IMR-90 (cell line): ENCODE measurements at regions not wholly inside any gene's neighbourhood (a gene's known extent, or its start where the extent isn't known, plus 50 kb on each side); places are given as distances from the start of the nearest gene placed in this dataset.

Source experiments
- ATAC-seq: fragments of 200-7000 bp; cut with Tn5 transposase; 2 replicates; pipeline ENCODE4 v1.9.1; 2020; ENCODE audit warnings: low read depth, mild to moderate bottlenecking, moderate library complexity
- BruUV-seq: library from RNA; stranded (reverse); fragments of 400-500 nt; replicated peaks from 2 replicates; lab custom pipeline; 2021; lab: Mats Ljungman, UMichigan
- CTCF ChIA-PET: fragments of 300-600 bp; formaldehyde crosslinking; extraction: SDS; loops from one replicate; lab custom pipeline; 2021; ENCODE audit warnings: antibody characterized with exemption; lab: Yijun Ruan, JAX
- POLR2A ChIA-PET: fragments of 300-600 bp; sonication (Branson Sonifier 250); formaldehyde crosslinking; loops from one replicate; lab custom pipeline; 2022; ENCODE audit warnings: antibody characterized with exemption; ENCODE audit not compliant: unreplicated experiment; lab: Charles Lee
- DNase-seq: peaks from one replicate; pipeline ENCODE4 v3.0.0; 2013
- H2AFZ ChIP-seq: replicated peaks from 2 replicates; pipeline ENCODE3; 2013; ENCODE audit warnings: low read length, mild to moderate bottlenecking; ENCODE audit not compliant: poor library complexity
- H2AK5ac ChIP-seq: 2 replicates; pipeline ENCODE4 v1.6.1; 2013; ENCODE audit warnings: low read depth, low read length, inconsistent platforms
- H2AK9ac ChIP-seq: replicated peaks from 2 replicates; pipeline ENCODE3; 2013; ENCODE audit warnings: mild to moderate bottlenecking, low read depth, low read length, moderate library complexity; ENCODE audit not compliant: poor library complexity
- H2BK120ac ChIP-seq: 2 replicates; pipeline ENCODE4 v1.6.1; 2013; ENCODE audit warnings: low read depth, low read length, inconsistent platforms
- H2BK15ac ChIP-seq: 3 replicates; pipeline ENCODE4 v1.6.1; 2013; ENCODE audit warnings: low read depth, low read length, inconsistent platforms
- H2BK20ac ChIP-seq: 2 replicates; pipeline ENCODE4 v1.6.1; 2013; ENCODE audit warnings: low read depth, mild to moderate bottlenecking, inconsistent platforms, low read length, moderate library complexity
- H2BK5ac ChIP-seq: 2 replicates; pipeline ENCODE4 v1.6.1; 2013; ENCODE audit warnings: mild to moderate bottlenecking, low read depth, low read length, inconsistent platforms; ENCODE audit not compliant: poor library complexity, severe bottlenecking
- H3K14ac ChIP-seq: replicated peaks from 2 replicates; pipeline ENCODE4 v1.6.1; 2013; ENCODE audit warnings: low read depth, low read length, inconsistent platforms
- H3K18ac ChIP-seq: 2 replicates; pipeline ENCODE4 v1.6.1; 2013; ENCODE audit warnings: low read depth, low read length, control low read depth
- H3K23ac ChIP-seq: 2 replicates; pipeline ENCODE4 v1.6.1; 2013; ENCODE audit warnings: low read depth, low read length, inconsistent platforms
- H3K27ac ChIP-seq: 2 replicates; pipeline ENCODE4 v1.5.1; 2013; ENCODE audit warnings: mild to moderate bottlenecking, control low read depth, low read length; ENCODE audit not compliant: insufficient read depth
- H3K27me3 ChIP-seq: 2 replicates; pipeline ENCODE4 v1.6.1; 2013; ENCODE audit warnings: low read length; ENCODE audit not compliant: control insufficient read depth, insufficient read depth
- H3K36me3 ChIP-seq: 2 replicates; pipeline ENCODE4 v1.6.1; 2013; ENCODE audit warnings: low read length, mixed read lengths; ENCODE audit not compliant: control insufficient read depth, insufficient read depth
- H3K4ac ChIP-seq: 2 replicates; pipeline ENCODE4 v1.6.1; 2013; ENCODE audit warnings: low read depth, low read length, inconsistent platforms
- H3K4me1 ChIP-seq: 2 replicates; pipeline ENCODE4 v1.6.1; 2013; ENCODE audit warnings: low read length, mixed read lengths; ENCODE audit not compliant: control insufficient read depth, insufficient read depth
- H3K4me2 ChIP-seq: 2 replicates; pipeline ENCODE4 v1.6.1; 2013; ENCODE audit warnings: low read depth, mild to moderate bottlenecking, control low read depth, low read length, moderate library complexity
- H3K4me3 ChIP-seq: 2 replicates; pipeline ENCODE4 v1.5.1; 2013; ENCODE audit warnings: low read depth, mild to moderate bottlenecking, control low read depth, low read length, moderate library complexity; ENCODE audit not compliant: insufficient read depth
- H3K56ac ChIP-seq: 2 replicates; pipeline ENCODE4 v1.6.1; 2013; ENCODE audit warnings: low read length, inconsistent platforms; ENCODE audit not compliant: insufficient read depth; ENCODE audit errors: extremely low read depth
- H3K79me1 ChIP-seq, 2 experiments: 2 replicates each; pipeline ENCODE4 v1.6.1; 2013; ENCODE audit warnings: low read length in 2 of 2, inconsistent platforms in 1 of 2, low read depth in 1 of 2
- H3K9ac ChIP-seq: 2 replicates; pipeline ENCODE4 v1.6.1; 2013; ENCODE audit warnings: low read depth, low read length, control low read depth
- H3K9me1 ChIP-seq: 2 replicates; pipeline ENCODE4 v1.6.1; 2013; ENCODE audit warnings: low read length, inconsistent platforms; ENCODE audit not compliant: insufficient read depth
- H3K9me3 ChIP-seq: 2 replicates; pipeline ENCODE4 v1.6.1; 2013; ENCODE audit warnings: low read length; ENCODE audit not compliant: control insufficient read depth, insufficient read depth
- H4K20me1 ChIP-seq: 2 replicates; pipeline ENCODE4 v1.6.1; 2013; ENCODE audit warnings: low read length, inconsistent platforms; ENCODE audit not compliant: insufficient read depth
- H4K5ac ChIP-seq: 2 replicates; pipeline ENCODE4 v1.6.1; 2013; ENCODE audit warnings: mild to moderate bottlenecking, low read depth, low read length, control low read depth
- H4K8ac ChIP-seq, 2 experiments: 2 replicates each; pipeline ENCODE4 v1.6.1; 2013; ENCODE audit warnings: low read depth in 2 of 2, low read length in 2 of 2, control low read depth in 1 of 2, inconsistent platforms in 1 of 2
- H4K91ac ChIP-seq: 2 replicates; pipeline ENCODE4 v1.6.1; 2013; ENCODE audit warnings: low read depth, low read length, inconsistent platforms; ENCODE audit not compliant: insufficient read depth
- FOS ChIP-seq: fragments of 150-350 bp; IDR thresholded peaks from 2 replicates; pipeline ENCODE4 v1.6.1; 2016; ENCODE audit warnings: low read depth, low read length
- NFE2L2 ChIP-seq: fragments of 150-350 bp; IDR thresholded peaks from 2 replicates; pipeline ENCODE4 v1.6.1; 2016; ENCODE audit warnings: low read depth, mild to moderate bottlenecking, low read length
- POLR2A ChIP-seq: IDR thresholded peaks from 2 replicates; pipeline ENCODE4 v1.6.1; 2012; ENCODE audit warnings: mild to moderate bottlenecking, low read depth, low read length
- SMC3 ChIP-seq: fragments of 150-350 bp; IDR thresholded peaks from 2 replicates; pipeline ENCODE4 v1.6.1; 2016; ENCODE audit warnings: low read depth, mild to moderate bottlenecking, antibody characterized with exemption, low read length, moderate library complexity
- WGBS, 2 experiments: methylation state at CpG; one replicate each; pipeline versions ENCODE4 v1.1.5 to v1.1.7; 2013; ENCODE audit warnings: missing lambda C conversion rate in 2 of 2; ENCODE audit not compliant: insufficient read length in 1 of 2; ENCODE audit errors: extremely low coverage in 2 of 2; 5-methylcytosine and 5-hydroxymethylcytosine counted together
- dilution Hi-C: fragments of 300-500 bp; cut with HindIII; formaldehyde crosslinking; loops from one replicate; pipeline ENCODE4 v1.14.3; 2018; ENCODE audit warnings: low sequenced_read_pairs; ENCODE audit not compliant: unreplicated experiment
- in situ Hi-C: fragments of 300-500 bp; cut with MboI; formaldehyde crosslinking; loops from 3 replicates; pipeline ENCODE4 v1.14.3; 2019; ENCODE audit warnings: low sequenced_read_pairs, inconsistent platforms, mixed read lengths
- intact Hi-C: fragments of 100-400 bp; cut with micrococcal nuclease; formaldehyde crosslinking; loops from 2 replicates; pipeline ENCODE4 v1.10.0; 2022

DNA sequence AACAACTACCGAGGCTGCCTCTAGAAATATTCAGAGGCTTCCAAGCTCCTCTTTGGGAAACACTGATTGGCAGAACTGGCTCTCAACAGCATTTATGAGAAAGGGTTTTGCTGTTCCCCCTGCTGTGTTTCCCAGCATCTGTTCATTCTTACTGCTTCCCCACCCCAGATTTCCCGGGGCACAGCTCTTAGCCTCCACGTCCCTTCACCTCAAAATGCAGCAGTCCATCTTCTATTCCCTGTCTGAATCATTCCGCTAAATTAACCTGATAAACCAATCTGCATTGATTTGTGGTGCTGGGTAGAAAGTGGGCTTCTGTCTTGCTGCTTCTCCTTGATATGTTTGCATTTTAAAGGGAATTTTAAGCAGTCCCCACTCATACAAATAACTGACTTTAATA, 67.4 kb downstream of the PLK2 start:
- no peak overlapping the region for H2BK120ac ChIP-seq
- no peaks in the 10 kb centered on the region for H4K20me1 ChIP-seq
- no peak overlapping the region for H3K4me3 ChIP-seq
- intact Hi-C loops = no loop called here
- no peak overlapping the region for H3K4me2 ChIP-seq
- H3K79me1 ChIP-seq = no peaks in the 10 kb centered on the region
- H3K27ac ChIP-seq = no peak overlapping the region
- H2AK9ac ChIP-seq = no peak overlapping the region
- no peak overlapping the region for H3K9ac ChIP-seq
- H3K23ac ChIP-seq = no peak overlapping the region
- no peak overlapping the region for H2BK15ac ChIP-seq
- no peak overlapping the region for H3K18ac ChIP-seq
- no peak overlapping the region for H4K91ac ChIP-seq
- CTCF ChIA-PET = interaction anchor here (1.0 to 1.1 kb wide), 2 partner anchors 18 to 30 kb away, joined by 3 read pairs; no protein-coding TSS in a partner anchor
- H2BK5ac ChIP-seq = no peak overlapping the region
- no peak overlapping the region for H4K5ac ChIP-seq
- no peak overlapping the region for H2AK5ac ChIP-seq
- BruUV-seq = no TSS peak
- H3K9me1 ChIP-seq = no peaks in the 10 kb centered on the region
- H3K4ac ChIP-seq = no peak overlapping the region
- TF ChIP-seq POLR2A (no peak), SMC3 (no peak), FOS (no peak), NFE2L2 (no peak)
- no peaks in the 10 kb centered on the region for H3K27me3 ChIP-seq
- H4K8ac ChIP-seq = no peak overlapping the region
- H3K14ac ChIP-seq = no peak overlapping the region
- in situ Hi-C loops = no loop called here
- no CpG with 5 or more reads among the region's 4 CpGs for WGBS, 2 experiments
- H2BK20ac ChIP-seq = no peak overlapping the region
- dilution Hi-C loops = no loop called here
- H3K9me3 ChIP-seq = no peaks in the 10 kb centered on the region
- POLR2A ChIA-PET = no interaction called here
- DNase-seq (no peak), ATAC-seq (no peak)
- no peaks in the 10 kb centered on the region for H3K4me1 ChIP-seq
- no peaks in the 10 kb centered on the region for H3K36me3 ChIP-seq
- H3K56ac ChIP-seq = no peak overlapping the region
- H2AFZ ChIP-seq = no peak overlapping the region
